GM21423 (cell line): ENCODE measurements at regions not wholly inside any gene's neighbourhood (a gene's known extent, or its start where the extent isn't known, plus 50 kb on each side); places are given as distances from the start of the nearest gene placed in this dataset.
A peak's percentile ranks its signal among the peaks of the same experiment; 100 is the strongest.

Experiments
- ATAC-seq: cut with Tn5 transposase; IDR thresholded peaks from one replicate; pipeline ENCODE4 v1.9.1; 2021; ENCODE audit warnings: mild to moderate bottlenecking, moderate library complexity; ENCODE audit not compliant: unreplicated experiment

GRCh38 chr14:71588576-71589215, 343.5 kb upstream of the RGS6 start:
- ATAC-seq: no peak

GRCh38 chr14:71589609-71590008, 342.6 kb upstream of the RGS6 start:
- ATAC-seq: no peak

GRCh38 chr14:71590131-71590530, 342.1 kb upstream of the RGS6 start:
- ATAC-seq: no peak

GRCh38 chr14:71591231-71591630, 341.0 kb upstream of the RGS6 start:
- ATAC-seq: no peak

- ATAC-seq: peak; percentile 55
Measured at GRCh38 chr14:71591929-71592328, 340.3 kb upstream of the RGS6 start.

- no peak for ATAC-seq
Measured at GRCh38 chr14:71592361-71592760, 339.9 kb upstream of the RGS6 start.

GRCh38 chr14:71593966-71594365, 338.3 kb upstream of the RGS6 start:
- ATAC-seq: no peak

- no peak for ATAC-seq
Measured at GRCh38 chr14:71594821-71595220, 337.4 kb upstream of the RGS6 start.

GRCh38 chr14:71595441-71595840, 336.8 kb upstream of the RGS6 start:
- no peak for ATAC-seq

GRCh38 chr14:71597287-71597920, 334.8 kb upstream of the RGS6 start:
- peak; percentile 19 for ATAC-seq

- peak; percentile 70 for ATAC-seq
Measured at GRCh38 chr14:71597955-71598660, 334.1 kb upstream of the RGS6 start.

GRCh38 chr14:71600309-71600708, 331.9 kb upstream of the RGS6 start:
- no peak for ATAC-seq

GRCh38 chr14:71602524-71602923, 329.7 kb upstream of the RGS6 start:
- ATAC-seq: no peak

- ATAC-seq: no peak
Measured at GRCh38 chr14:71604231-71604630, 328.0 kb upstream of the RGS6 start.

GRCh38 chr14:71606064-71606463, 326.2 kb upstream of the RGS6 start:
- no peak for ATAC-seq

GRCh38 chr14:71606575-71606974, 325.7 kb upstream of the RGS6 start:
- ATAC-seq: no peak

GRCh38 chr14:71607056-71607455, 325.2 kb upstream of the RGS6 start:
- ATAC-seq: no peak

- no peak for ATAC-seq
Measured at GRCh38 chr14:71610149-71610548, 322.1 kb upstream of the RGS6 start.

GRCh38 chr14:71610797-71611196, 321.4 kb upstream of the RGS6 start:
- ATAC-seq: no peak

GRCh38 chr14:71613168-71613567, 319.1 kb upstream of the RGS6 start:
- no peak for ATAC-seq

- no peak for ATAC-seq
Measured at GRCh38 chr14:71616013-71616412, 316.2 kb upstream of the RGS6 start.

GRCh38 chr14:71618047-71618446, 314.2 kb upstream of the RGS6 start:
- ATAC-seq: no peak
